ENCODE measurements at regions not wholly inside any gene's neighbourhood (a gene's known extent, or its start where the extent isn't known, plus 50 kb on each side); places are given as distances from the start of the nearest gene placed in this dataset.
A peak's percentile ranks its signal among the peaks of the same experiment; 100 is the strongest.

DNA sequence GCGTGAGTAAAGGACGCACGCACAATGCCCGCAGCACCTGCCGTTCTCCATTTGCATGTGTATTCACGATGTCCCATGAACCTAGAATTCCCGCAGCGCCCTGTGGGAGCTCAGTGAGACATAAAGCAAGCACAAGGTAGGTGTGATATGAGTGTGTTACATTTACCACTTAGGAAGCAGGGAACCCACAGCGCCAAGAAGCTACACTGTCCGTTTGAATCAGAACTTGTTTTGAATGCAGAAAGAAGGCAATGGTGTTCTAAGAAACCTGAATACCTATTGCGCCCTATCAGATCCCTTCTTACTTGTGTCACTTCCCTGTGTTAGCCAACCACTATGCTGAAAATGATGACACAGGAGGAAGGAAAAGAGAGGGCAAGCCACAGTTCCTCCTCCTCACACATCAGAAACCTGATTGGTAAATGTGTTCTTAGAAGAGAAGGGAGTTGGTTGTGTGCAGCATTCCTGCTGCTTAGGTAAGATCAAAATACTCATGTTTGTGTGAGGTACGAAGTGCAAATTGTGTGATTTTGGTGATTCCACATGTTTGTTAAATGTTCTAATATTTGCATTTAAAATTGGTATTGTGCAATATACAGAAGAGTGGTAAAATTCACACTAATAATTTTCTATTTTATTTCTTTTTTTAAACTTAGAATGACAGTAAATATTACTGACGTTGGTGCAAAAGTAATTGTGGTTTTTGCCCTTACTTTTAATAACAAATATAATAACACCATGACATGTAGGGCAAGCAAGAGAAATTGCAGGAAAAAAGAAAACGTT lies 185.4 kb downstream of the SEC23IP start:
- TF ChIP-seq GATA2 (IDR thresholded peaks at IDR 0.05; ENCODE audit: low read depth, low read length), result no peak
- no peak for TF ChIP-seq GATA3 (IDR thresholded peaks at IDR 0.05; ENCODE audit: low read depth, low read length)

DNA sequence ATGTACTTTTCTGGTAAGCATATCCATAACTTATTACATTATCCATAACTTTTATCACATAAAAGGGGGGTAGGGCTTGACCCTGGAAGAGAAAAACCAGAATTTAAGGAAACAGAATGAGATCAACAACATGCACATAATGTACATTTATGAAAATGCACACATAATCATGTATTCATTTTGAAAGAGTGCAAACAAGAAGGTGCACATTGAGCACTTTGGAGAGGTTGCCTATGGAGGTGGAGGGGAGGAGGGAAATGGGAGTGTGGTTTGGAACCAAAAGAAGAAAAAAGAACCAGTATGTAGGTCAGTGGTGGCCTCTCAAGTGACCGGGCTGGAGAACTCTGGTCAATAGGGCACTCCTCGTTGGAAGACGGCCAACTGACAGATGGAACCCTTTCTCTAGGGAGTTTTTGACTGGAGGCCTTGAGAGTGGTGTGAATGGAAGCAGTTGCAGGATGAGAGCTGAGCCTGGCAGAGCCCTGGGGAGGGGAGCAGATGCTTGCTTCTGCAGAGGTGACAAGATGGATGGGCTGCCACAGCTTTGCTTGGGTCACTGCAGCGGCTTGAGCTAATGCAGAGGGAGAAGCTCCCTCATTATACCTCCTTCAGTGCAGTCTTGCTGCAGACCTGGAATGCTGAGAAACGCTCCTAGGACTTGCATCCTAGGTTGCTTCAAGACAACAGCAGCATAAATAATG lies 192.7 kb downstream of the SEC23IP start:
- TF ChIP-seq GATA3 (IDR thresholded peaks at IDR 0.05; ENCODE audit: low read depth, low read length) (no peak), GATA2 (IDR thresholded peaks at IDR 0.05; ENCODE audit: low read depth, low read length) (no peak)

DNA sequence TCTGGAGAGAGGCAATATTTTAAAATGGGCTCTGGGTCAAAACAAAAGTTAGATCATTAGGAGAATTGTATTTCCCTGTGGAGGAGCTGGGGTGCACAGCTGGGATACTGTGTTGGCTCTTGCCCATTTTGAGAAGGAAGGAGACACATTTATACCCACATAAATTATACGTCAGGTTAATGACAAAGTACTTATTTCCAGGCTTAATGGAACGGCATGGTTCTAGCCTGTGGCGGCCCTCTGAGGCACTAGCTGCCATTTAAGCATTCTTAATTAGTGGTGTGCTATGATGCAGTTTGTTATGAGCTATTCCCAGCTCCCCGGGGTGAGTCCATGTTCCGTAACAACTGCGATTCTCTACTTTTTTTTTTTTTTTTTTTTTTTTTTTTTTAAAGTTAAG lies 193.5 kb downstream of the SEC23IP start:
- TF ChIP-seq GATA2 (IDR thresholded peaks at IDR 0.05; ENCODE audit: low read depth, low read length) (no peak), GATA3 (IDR thresholded peaks at IDR 0.05; ENCODE audit: low read depth, low read length) (no peak)

DNA sequence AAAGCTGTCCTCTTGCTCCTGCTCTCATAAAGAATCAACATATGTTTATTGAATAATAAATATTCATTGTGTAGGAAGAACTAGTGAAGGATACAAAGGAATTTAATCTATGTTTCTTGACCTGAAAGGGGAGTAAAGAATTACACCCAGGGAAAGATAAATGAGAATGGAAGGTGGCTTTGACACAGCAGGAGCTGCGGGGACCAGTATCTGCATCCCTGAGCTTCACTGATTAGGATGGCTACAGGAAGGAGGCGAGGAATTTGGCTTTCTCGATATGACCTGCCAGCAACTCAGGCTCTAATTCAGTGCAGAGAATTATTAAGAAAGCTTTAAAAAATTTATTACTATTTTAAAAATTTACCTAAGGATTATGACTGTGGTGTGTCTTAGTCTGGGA lies 194.6 kb downstream of the SEC23IP start:
- TF ChIP-seq GATA2 (IDR thresholded peaks at IDR 0.05; ENCODE audit: low read depth, low read length) (no peak), GATA3 (IDR thresholded peaks at IDR 0.05; ENCODE audit: low read depth, low read length) (no peak)

DNA sequence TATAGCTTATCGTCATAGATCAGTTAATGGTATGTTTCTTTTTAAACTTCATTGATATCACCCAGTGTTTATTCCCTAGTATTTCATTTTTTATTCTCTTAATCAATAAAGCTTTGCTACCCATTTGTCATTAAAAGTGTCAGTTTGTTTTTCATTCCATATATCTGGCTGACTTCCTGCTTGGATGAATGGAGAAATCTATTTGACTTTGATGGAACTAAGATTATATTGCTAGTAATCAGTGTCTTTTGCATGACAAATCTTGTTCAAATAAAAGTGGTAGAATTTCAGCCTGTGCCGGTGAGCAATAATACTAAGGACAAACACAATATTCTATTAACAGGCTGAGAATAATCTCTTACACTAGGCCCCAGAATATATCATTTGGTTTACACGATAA lies 203.3 kb downstream of the SEC23IP start:
- TF ChIP-seq GATA3 (IDR thresholded peaks at IDR 0.05; ENCODE audit: low read depth, low read length), result no peak
- no peak for TF ChIP-seq GATA2 (IDR thresholded peaks at IDR 0.05; ENCODE audit: low read depth, low read length)

DNA sequence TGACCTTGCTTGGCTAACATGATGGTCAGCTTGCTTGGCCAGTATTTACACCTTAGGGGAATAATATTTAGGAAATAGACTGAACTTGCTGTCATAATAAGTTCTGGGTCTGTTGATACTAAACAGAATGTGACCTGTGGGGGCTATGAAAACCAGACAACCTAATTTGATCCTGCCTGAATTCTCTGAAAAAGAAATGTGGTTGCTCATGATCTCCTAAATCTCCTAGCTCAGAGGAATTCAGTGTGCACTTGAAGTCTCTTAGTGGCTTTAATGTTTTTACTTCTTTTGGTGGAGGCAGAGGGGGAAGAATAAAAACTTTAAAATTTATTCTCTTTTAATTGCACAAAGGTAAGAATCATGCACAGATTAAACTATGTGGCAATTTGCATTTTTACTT lies 205.2 kb downstream of the SEC23IP start:
- TF ChIP-seq GATA2 (IDR thresholded peaks at IDR 0.05; ENCODE audit: low read depth, low read length), result no peak
- TF ChIP-seq GATA3 (IDR thresholded peaks at IDR 0.05; ENCODE audit: low read depth, low read length), result 0 out of 2 replicates have a peak, but pooled peaks have one; percentile 47

DNA sequence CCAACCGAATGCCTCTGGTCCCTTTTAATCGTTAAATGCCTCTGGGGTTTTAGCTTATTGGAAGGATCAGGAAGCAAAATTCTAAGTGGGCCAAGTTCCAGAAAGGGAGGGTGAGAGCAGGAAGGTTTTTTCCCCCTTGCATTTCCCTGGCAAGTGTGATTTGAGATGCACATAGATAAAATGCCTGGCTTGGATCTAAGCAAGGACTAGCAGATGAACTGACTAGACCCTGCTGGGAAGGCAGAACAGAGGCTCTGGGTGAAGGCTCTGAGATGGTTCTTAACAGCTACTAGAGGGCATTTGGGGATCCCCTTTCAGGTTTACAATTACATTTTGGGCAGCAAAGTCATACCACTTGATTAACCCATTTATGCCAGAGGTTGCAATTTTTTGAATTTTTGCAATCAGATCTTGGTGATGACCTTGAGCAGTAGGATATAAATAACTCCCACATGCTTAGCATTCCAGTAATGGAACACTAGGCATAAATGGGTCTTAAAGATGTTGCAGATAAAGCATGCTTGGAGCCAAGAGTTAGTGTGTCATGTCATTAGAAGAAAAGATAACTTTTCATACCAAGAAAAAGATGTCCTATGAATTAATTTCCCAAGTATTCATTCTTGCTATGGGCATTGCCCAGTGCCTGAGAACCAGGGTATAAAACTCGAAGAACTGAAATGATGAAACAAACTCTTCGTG lies 205.9 kb downstream of the SEC23IP start:
- TF ChIP-seq GATA2 (IDR thresholded peaks at IDR 0.05; ENCODE audit: low read depth, low read length) (peak; percentile 89), GATA3 (IDR thresholded peaks at IDR 0.05; ENCODE audit: low read depth, low read length) (peak; percentile 50; the same call in 1 of the 2 replicates)

DNA sequence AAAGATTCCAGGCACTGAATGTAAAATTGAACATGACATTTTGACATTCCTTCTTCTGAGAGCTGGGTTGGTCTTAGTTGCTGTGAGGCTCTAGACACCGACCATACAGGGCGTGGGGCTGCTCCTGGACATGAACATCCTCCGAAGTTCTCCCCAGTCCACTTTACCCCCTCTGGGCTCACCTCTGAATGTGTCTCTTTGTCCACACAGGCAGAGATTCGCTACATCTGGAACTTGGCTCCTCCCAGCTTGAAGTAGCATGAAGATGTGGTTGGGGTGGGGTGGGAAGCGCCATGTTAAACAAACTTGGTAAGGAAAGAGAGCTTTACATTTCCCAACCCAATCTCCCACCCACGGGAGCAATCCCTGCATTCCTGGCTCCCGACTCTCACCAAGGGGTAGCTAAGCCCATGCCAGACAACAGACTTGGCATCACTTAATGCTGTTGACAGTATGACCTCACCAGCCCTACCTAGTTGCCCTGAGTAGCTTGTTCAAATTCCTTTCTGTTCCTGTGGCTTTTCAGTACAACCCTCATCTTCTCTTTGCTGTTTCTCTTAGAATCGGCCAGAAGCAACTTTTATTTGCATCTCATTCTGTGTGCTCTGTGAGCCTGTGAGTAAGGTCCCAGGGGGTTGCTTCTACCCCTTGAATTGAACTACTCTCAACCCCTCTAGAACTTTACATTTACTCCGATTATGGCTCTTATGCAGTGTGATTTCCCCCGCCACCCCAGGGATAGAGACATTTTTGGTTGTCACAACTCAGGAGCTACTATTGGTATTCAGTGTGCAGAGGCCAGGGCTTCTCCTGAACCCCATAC lies 211.4 kb downstream of the SEC23IP start:
- TF ChIP-seq GATA3 (IDR thresholded peaks at IDR 0.05; ENCODE audit: low read depth, low read length), result no peak
- TF ChIP-seq GATA2 (IDR thresholded peaks at IDR 0.05; ENCODE audit: low read depth, low read length), result no peak

DNA sequence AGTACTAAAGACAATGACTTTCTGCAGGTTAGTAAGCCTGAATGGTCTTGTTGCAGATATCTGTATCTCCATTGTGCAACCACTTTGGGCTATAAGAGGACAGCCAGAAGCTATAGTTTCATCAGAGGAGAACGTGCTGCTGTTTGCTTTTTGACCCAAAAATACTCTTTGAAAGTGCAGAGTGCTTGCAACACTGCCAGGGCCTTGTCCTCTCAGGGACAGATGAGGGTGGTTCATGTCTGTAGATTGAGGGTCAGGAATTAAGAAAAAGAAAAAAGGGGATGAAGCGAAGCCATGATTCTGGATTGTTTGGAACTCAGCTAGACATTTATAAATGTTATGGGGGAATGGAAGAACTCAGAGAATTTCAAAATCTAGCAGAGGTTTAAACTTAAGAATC lies 212.5 kb downstream of the SEC23IP start:
- TF ChIP-seq GATA3 (IDR thresholded peaks at IDR 0.05; ENCODE audit: low read depth, low read length) (no peak), GATA2 (IDR thresholded peaks at IDR 0.05; ENCODE audit: low read depth, low read length) (no peak)

DNA sequence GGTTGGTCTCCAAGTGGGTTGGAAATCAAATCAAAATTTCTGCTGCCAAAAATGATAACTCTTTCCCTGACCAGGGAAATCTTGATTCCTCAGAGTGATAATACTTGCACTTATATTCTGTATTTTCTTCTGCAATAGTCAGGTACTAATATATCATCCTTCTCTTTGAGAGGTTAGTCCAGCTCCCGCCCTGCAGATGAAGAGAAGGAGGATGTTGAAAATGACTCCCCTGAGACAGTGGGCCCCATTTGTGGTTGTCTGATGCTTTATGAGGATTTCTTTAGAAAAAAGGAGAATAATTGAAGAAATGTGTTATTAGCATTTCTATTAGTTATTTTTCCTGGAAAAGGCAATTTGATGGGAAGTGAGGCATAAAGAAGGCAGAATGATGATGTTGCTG lies 213.0 kb downstream of the SEC23IP start:
- no peak for TF ChIP-seq GATA3 (IDR thresholded peaks at IDR 0.05; ENCODE audit: low read depth, low read length)
- no peak for TF ChIP-seq GATA2 (IDR thresholded peaks at IDR 0.05; ENCODE audit: low read depth, low read length)

DNA sequence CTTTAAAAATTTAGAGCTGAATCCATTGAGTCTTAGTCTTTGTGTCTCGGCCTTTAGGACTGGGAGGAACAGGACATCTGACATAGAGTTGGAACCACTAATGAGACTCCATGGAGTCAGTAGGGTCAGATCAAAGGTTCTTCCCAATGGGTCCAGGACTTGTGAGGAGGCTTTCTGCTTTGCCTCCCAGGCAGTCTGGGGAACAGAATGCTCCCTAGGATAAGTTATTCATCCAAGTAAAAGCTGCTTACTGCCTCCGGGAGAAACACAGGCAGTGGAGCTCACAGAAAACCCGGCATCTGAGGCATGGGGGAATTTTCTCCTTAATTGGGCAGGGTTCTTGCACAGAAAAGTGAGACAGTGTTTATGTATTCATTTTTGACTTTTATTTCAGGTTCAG lies 216.4 kb downstream of the SEC23IP start:
- no peak for TF ChIP-seq GATA2 (IDR thresholded peaks at IDR 0.05; ENCODE audit: low read depth, low read length)
- TF ChIP-seq GATA3 (IDR thresholded peaks at IDR 0.05; ENCODE audit: low read depth, low read length), result no peak

DNA sequence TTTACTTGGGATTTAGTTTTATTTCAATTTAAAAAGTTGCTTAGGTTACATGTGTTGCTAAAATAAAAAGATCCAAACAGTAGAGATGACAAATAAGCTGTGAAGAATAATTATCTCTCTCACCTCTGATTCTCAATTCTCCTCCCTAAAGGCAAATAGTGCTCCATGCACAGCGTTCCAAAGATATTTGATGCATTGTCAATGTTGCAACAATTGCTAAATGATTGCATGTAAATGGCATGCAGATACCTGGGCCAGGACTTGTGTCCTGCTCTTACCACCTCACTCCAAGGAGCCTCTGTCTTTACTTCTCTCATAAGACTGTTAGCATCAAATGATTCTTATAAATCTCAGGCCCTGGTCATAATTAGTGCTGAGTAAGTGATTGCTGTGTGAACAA lies 217.7 kb downstream of the SEC23IP start:
- no peak for TF ChIP-seq GATA3 (IDR thresholded peaks at IDR 0.05; ENCODE audit: low read depth, low read length)
- TF ChIP-seq GATA2 (IDR thresholded peaks at IDR 0.05; ENCODE audit: low read depth, low read length), result no peak

DNA sequence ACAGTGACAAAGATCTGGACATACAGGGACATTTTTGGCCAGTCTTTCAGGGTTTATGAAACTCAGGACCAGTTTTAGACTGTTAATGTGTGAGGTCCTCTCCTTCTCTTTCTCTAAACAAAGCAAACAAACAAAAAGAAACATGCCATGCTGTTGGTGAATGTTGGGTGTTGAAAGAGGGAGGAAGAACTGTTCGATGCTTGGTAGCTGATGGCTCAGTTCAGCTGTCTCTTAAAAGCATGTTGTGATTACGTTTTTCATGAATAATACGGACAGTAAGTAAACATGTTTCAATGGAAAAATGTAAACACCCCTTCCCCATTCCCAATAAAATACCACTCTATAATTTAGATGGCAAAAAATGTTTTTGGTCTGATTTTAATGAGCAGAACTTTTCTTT lies 219.1 kb downstream of the SEC23IP start:
- TF ChIP-seq GATA3 (IDR thresholded peaks at IDR 0.05; ENCODE audit: low read depth, low read length) (no peak), GATA2 (IDR thresholded peaks at IDR 0.05; ENCODE audit: low read depth, low read length) (no peak)

DNA sequence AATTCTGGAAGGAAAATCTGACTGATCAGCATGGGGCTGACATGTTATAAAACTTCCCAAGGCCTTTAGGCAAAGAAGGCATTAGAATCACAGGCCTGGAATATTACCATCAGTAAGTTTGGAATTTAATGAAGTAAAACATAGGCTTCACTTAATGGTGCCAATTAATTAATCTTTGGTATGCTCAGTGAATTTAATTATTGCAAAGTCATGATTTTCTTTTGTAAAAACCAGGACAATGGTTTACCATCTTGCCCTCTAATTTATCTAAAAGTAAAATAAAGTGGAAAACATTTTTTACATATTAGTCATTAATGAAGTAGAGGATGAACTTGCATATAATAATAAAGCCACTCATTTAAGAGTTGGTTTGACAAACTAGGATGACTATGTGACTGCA lies 220.3 kb downstream of the SEC23IP start:
- TF ChIP-seq GATA3 (IDR thresholded peaks at IDR 0.05; ENCODE audit: low read depth, low read length), result no peak
- no peak for TF ChIP-seq GATA2 (IDR thresholded peaks at IDR 0.05; ENCODE audit: low read depth, low read length)
